KBM-7 (cell line): ENCODE measurements at regions not wholly inside any gene's neighbourhood (a gene's known extent, or its start where the extent isn't known, plus 50 kb on each side); places are given as distances from the start of the nearest gene placed in this dataset.
"Not testable (repeated sequence)": the region's sequence is repeated elsewhere in the genome, so short reads cannot be mapped to it uniquely, and the experiment has no call there.

ENCODE experiments used
- DNase-seq: peaks from one replicate; pipeline ENCODE4 v3.0.0-alpha.2; 2015
- in situ Hi-C: fragments of 300-500 bp; cut with MboI; formaldehyde crosslinking; loops from 2 replicates; pipeline ENCODE4 v1.14.3; 2020; ENCODE audit warnings: low sequenced_read_pairs, low pct_unique_long_range_greater_than_20kb, mixed read lengths

- no peak for DNase-seq
- in situ Hi-C loops, result no loop called here
Observed at GRCh38 chr1:116185161-116185701, 74.0 kb downstream of the MAB21L3 start.

- DNase-seq, result no peak
- in situ Hi-C loops, result no loop called here
Observed at GRCh38 chr1:116189481-116189880, 78.3 kb downstream of the MAB21L3 start.

DNA sequence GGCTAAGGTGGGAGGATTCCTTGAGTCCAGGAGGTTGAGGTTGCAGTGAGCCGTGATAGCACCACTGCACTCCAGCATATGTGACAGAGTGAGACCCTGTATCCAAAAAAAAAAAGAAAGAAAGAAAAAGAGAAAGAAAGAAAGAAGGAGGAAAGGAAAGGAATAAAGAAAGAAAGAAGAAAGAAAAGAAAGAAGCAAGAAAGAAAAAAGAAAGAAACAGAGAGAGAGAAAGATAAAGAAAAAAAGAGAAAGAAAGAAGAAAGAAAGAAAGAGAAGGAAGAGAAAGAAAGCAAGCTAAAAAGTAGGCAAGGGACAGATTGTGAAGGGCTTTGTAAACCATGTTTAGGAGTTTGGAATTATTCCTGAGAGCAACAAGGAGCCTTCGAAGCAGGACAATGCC is 80.1 kb downstream of the MAB21L3 start:
- DNase-seq, result no peak
- in situ Hi-C loops, result no loop called here

DNA sequence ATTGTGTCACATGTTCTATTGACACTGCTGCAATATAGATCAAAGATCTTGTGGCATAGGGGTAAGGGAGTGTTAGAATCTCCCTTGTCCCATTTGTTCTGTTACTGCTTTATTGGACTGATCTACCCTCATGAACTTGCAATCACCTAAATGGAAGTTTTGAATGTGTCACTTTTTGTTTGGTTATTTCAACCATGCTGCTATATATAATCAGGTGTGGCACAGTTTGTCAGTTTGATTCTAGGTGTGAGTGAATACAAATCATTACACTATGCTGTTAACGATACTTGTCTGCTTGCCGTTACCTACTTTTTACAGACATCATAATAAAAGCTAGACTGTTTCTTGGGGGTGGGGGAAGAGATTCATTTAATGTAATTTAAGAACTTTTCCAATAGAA is 82.6 kb downstream of the MAB21L3 start:
- in situ Hi-C loops, result no loop called here
- no peak for DNase-seq

- in situ Hi-C loops, result no loop called here
- DNase-seq, result no peak
Observed at GRCh38 chr1:116194568-116194967, 83.4 kb downstream of the MAB21L3 start.

DNA sequence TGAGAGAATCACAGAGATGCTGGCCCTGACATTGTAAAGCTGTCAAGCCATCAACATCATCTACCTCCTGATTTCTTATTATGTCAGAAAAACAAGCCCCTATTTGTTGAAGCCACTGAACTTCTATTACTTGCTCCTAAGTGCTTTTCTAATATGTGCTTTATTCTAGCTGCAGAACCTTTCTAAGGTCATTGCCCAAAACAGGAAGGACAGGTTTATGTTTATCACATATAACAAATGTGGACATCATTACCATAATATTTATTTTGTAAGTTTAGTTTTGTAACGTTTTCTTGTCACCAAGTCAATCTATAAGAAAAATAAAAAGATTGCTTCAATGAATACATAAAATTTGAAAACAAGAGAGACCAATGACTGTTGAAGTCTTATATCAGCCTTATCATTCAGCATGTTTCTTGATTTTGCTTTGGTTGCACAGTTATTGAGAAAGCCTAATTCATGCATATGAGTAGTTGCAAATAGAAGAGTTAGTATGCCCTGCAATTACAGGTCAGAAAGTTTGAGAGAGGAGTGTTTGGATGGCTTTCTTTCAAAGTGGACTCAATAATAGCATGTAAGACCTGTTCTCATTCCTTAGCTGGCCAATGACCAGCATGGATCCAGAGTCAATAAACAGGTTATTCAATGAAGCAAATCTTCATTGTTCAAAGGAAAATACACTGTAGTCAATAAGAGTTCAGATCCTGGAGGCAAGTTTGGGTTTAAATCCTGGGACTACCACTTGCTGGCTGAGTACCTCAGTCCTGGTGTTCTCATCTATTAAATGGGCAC is 84.1 kb downstream of the MAB21L3 start:
- no peak for DNase-seq
- in situ Hi-C loops, result no loop called here

DNA sequence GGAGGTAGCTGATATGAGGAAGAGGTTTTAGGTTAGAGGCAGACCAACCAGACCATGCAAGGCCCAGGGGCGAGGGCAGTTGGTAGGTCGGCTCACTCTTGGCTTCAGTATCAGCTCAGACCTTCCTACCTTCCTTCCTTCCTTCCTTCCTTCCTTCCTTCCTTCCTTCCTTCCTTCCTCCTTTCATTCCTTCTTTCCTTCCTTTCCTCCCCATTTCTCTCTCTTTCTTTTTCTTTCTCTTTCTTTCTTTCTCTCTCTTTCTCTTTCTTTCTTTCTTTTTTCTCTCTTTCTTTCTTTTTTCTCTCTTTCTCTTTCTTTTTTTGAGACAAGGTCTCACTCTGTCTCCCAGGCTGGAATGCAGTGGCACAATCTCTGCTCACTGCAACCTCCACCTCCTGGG is 89.1 kb downstream of the MAB21L3 start:
- in situ Hi-C loops, DNase-seq: not testable (repeated sequence)

- DNase-seq, result no peak
- in situ Hi-C loops, result no loop called here
Observed at GRCh38 chr1:116201911-116202310, 90.7 kb downstream of the MAB21L3 start.

DNA sequence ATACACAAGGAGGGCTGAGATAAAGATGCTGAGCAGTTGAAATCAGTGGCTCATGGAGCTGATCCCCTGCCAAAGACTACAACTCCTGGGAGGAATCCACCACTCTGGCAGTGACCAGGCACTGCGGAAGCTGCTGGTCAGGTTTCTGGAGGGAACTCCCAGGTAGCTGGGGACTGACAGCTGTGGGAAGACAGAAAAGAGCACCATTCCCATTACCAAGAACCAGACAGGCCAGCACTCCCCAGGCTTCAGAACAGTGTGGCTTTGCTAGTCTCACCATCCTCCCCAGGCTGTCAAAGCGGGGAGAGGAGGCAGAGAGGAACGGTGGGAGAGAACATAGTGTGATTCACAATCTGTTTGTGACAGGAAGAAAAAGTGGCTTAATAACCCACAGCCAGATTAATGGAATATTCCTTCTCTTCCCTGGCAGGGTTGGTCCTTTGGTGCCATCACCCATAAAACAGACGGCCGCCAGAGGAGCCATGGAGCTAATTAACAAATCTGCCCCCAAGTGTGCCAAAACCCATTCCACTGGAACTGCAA is 92.1 kb downstream of the MAB21L3 start:
- in situ Hi-C loops, result no loop called here
- no peak for DNase-seq

DNA sequence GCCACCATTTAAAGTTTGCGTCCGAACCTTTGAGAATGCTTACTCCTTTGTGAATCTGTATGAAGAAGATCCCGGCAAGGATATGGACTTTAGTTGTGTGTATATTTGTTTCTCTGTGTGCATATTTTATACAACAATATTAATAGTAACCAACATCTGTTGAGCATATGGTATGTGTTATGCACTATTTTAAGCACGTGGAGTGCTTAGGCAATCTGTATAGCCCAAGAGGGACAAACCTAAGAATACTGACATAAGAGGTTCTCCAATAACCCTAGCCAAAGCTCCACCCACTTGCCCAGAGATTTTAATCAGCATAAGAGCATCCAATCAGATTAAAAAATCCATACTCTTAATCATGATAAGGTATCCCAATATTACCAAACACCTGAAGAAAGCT is 92.7 kb downstream of the MAB21L3 start:
- no peak for DNase-seq
- in situ Hi-C loops, result no loop called here

GRCh38 chr1:116205941-116206679 is 94.9 kb downstream of the MAB21L3 start:
- DNase-seq, result no peak
- in situ Hi-C loops, result no loop called here

DNA sequence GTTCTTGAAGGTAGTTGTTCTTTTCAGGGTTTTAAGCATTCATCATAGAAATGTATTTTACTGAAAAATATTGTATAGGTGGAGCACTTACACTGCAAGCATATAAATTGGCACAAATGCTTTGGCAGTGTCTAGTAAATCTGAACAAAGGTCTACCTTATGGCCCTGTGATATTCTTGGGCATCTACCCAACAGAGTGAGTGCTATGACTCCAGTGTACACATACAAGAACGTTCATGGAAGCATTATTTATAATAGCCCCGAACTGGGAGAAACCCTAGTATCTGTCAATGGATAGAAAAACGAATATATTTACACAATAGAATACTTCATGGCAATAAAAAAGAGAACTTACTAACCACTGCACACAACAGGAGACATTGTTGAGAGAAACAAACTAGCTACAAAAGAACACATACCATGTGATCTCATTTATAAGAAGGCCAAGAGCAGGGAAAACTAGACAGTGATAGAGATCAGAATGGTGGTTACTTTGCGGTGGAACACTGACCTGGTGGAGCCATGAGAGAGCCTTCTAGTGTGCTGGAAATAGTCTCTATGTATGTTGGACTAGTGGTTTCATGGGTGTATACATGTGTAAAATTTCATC is 96.0 kb downstream of the MAB21L3 start:
- no peak for DNase-seq
- in situ Hi-C loops, result no loop called here

- in situ Hi-C loops, result no loop called here
- no peak for DNase-seq
Observed at GRCh38 chr1:116208136-116208535, 96.9 kb downstream of the MAB21L3 start.

GRCh38 chr1:116211294-116211693 is 100.1 kb downstream of the MAB21L3 start:
- in situ Hi-C loops, result no loop called here
- DNase-seq, result no peak

DNA sequence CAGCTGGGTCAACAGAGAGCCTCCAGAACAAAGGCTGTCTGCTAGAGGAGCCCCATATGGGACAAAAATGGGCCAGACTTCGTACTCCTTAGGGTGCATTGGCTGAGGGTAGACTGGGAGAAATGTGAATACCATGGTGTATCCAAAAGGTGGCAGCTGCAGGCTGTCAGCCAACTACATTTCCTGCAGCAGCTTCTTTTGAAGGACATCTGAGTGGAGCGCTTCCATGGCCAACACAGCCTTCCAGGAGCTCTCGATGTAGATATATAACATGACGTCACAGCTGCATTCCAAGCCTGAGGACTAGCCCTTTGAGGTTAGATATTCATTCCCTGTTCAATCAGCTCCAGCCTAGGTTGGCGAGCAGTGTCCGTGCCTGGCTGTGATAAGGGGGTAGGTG is 107.7 kb downstream of the MAB21L3 start:
- no peak for DNase-seq

DNA sequence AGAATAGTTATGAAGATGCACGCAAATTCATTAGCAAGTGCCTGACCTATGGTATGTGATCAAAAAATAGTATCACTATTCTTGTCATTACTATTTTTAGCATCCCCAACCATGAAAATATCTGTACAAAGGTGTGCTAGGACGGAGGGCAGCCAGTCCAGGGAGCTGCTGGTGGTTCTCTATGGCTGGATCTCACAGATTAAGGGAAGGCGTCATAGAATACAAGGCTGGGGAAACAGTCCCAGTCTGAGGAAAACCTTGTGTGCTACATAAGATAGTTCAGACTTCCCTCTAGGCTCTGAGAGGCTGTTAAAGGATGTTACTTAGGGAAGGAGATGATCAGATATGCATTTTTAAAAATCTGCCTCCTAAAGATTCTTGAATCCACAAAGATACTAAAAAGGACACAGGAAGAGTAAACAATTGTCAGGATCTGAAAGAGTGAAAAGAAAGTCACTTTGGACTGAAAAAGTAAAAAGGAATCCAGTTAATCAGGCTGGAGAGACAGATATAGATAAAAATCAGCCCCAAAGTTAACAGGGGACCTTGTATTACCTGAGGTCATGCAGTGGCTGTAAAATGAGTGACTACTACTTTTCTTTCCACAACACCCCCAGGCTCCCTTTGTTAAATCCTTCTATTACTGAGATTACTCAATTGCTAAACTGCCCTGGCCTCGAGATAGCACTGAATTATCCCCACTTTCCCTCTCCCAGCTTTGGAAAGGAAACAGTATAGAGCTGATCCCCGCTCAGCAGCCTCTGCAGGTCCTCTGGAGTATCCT is 108.6 kb downstream of the MAB21L3 start:
- in situ Hi-C loops, result no loop called here
- no peak for DNase-seq

More for the DNA sequence above, 107.7 kb downstream of the MAB21L3 start:
- in situ Hi-C loops, result no loop called here

DNA sequence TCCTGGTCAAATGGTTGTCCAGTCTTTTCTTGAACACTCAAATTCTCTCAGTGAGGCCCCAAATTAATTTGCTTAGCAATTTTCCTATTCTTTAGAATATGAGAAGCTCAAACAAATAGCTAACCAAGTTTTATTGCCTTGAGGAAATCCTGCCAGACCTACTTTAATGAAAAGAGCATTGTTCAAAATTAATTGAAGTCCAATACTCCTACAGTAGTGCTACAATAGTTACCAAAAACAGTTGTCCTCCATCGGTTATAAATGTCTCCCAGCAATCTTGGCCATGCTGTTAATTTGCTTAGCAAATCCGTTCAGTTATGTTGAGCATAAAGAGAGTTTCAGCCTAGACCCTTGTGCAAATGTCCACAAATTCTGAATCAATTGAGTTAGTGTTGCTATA is 112.9 kb downstream of the MAB21L3 start:
- in situ Hi-C loops, result no loop called here
- DNase-seq, result no peak

GRCh38 chr1:116224561-116224960 is 113.4 kb downstream of the MAB21L3 start:
- in situ Hi-C loops, result no loop called here
- DNase-seq, result no peak

- in situ Hi-C loops, result no loop called here
Observed at GRCh38 chr1:116226017-116226416, 114.8 kb downstream of the MAB21L3 start.

More at GRCh38 chr1:116226017-116226416, 114.8 kb downstream of the MAB21L3 start:
- no peak for DNase-seq
